Calu3 (cell line): ENCODE measurements at regions not wholly inside any gene's neighbourhood (a gene's known extent, or its start where the extent isn't known, plus 50 kb on each side); places are given as distances from the start of the nearest gene placed in this dataset.

Experiments
- BruUV-seq: library from RNA; stranded (reverse); fragments of 400-500 nt; replicated peaks from 2 replicates; lab custom pipeline; 2021; lab: Mats Ljungman, UMichigan
- CTCF ChIA-PET: fragments of 300-600 bp; sonication (Branson Sonifier 250); formaldehyde crosslinking; loops from one replicate; lab custom pipeline; 2022; ENCODE audit warnings: antibody characterized with exemption; lab: Charles Lee
- DNase-seq: peaks from one replicate; pipeline ENCODE4 v3.0.0; 2022
- H3K27ac Mint-ChIP-seq: one replicate; pipeline ENCODE4 v1.8.0; 2022; ENCODE audit warnings: mixed read lengths; ENCODE audit not compliant: unreplicated experiment
- H3K27me3 Mint-ChIP-seq: one replicate; pipeline ENCODE4 v1.8.0; 2022; ENCODE audit warnings: mixed read lengths; ENCODE audit not compliant: unreplicated experiment
- H3K36me3 Mint-ChIP-seq: one replicate; pipeline ENCODE4 v1.8.0; 2022; ENCODE audit warnings: mild to moderate bottlenecking, moderate library complexity, mixed read lengths; ENCODE audit not compliant: insufficient read depth, unreplicated experiment
- H3K4me1 Mint-ChIP-seq: one replicate; pipeline ENCODE4 v1.8.0; 2022; ENCODE audit warnings: mild to moderate bottlenecking, low read depth, mixed read lengths; ENCODE audit not compliant: unreplicated experiment
- H3K4me3 Mint-ChIP-seq: one replicate; pipeline ENCODE4 v1.8.0; 2022; ENCODE audit warnings: mild to moderate bottlenecking, low read depth, moderate library complexity, mixed read lengths; ENCODE audit not compliant: unreplicated experiment
- H3K9me3 Mint-ChIP-seq: one replicate; pipeline ENCODE4 v1.8.0; 2022; ENCODE audit warnings: low read depth, mixed read lengths; ENCODE audit not compliant: unreplicated experiment
- CTCF ChIP-seq: fragments of 200-600 bp; IDR thresholded peaks from one replicate; pipeline ENCODE4 v1.8.0; 2022; ENCODE audit warnings: antibody characterized with exemption; ENCODE audit not compliant: unreplicated experiment
- intact Hi-C: fragments of 100-400 bp; cut with micrococcal nuclease; formaldehyde crosslinking; loops from one replicate; pipeline ENCODE4 v1.10.0; 2022; ENCODE audit not compliant: unreplicated experiment

- Mint-ChIP-seq H3K27me3 (peaks cover 14% of the 10 kb centered on the region), H3K4me1 (no peaks in the 10 kb centered on the region), H3K36me3 (no peaks in the 10 kb centered on the region), H3K27ac (no peak overlapping the region), H3K9me3 (no peaks in the 10 kb centered on the region), H3K4me3 (no peak overlapping the region)
- intact Hi-C loops: no loop called here
- no peak for TF ChIP-seq CTCF
- no peak for DNase-seq
- no TSS peak for BruUV-seq
- CTCF ChIA-PET: interaction anchor here (0.5 kb wide), 1 partner anchor 576 kb away, joined by 8 read pairs; no protein-coding TSS in a partner anchor
Measured at GRCh38 chr1:101407505-101408211, 170.8 kb downstream of the S1PR1 start.

GRCh38 chr1:101408212-101409042 is 171.6 kb downstream of the S1PR1 start:
- Mint-ChIP-seq H3K36me3 (no peaks in the 10 kb centered on the region), H3K27ac (no peak overlapping the region), H3K4me1 (no peaks in the 10 kb centered on the region), H3K27me3 (peaks cover 14% of the 10 kb centered on the region), H3K9me3 (no peaks in the 10 kb centered on the region), H3K4me3 (no peak overlapping the region)
- intact Hi-C loops: no loop called here
- TF ChIP-seq CTCF: no peak
- CTCF ChIA-PET: no interaction called here
- no TSS peak for BruUV-seq
- DNase-seq: no peak

- BruUV-seq: no TSS peak
- Mint-ChIP-seq H3K4me3 (no peak overlapping the region), H3K4me1 (no peaks in the 10 kb centered on the region), H3K27ac (no peak overlapping the region), H3K9me3 (no peaks in the 10 kb centered on the region), H3K27me3 (peaks cover 14% of the 10 kb centered on the region), H3K36me3 (no peaks in the 10 kb centered on the region)
- intact Hi-C loops: no loop called here
- no peak for DNase-seq
- CTCF ChIA-PET: no interaction called here
- TF ChIP-seq CTCF: no peak
Measured at GRCh38 chr1:101409102-101409501, 172.3 kb downstream of the S1PR1 start.

- intact Hi-C loops: no loop called here
- Mint-ChIP-seq H3K9me3 (no peaks in the 10 kb centered on the region), H3K4me3 (no peak overlapping the region), H3K27me3 (peaks cover 14% of the 10 kb centered on the region), H3K36me3 (no peaks in the 10 kb centered on the region), H3K27ac (no peak overlapping the region), H3K4me1 (no peaks in the 10 kb centered on the region)
- CTCF ChIA-PET: interaction anchor here (0.5 kb wide), 1 partner anchor 954 kb away, joined by 3 read pairs; no protein-coding TSS in a partner anchor
- no TSS peak for BruUV-seq
- no peak for TF ChIP-seq CTCF
- DNase-seq: no peak
Measured at GRCh38 chr1:101410048-101410878, 173.4 kb downstream of the S1PR1 start.
